ENCODE measurements at regions not wholly inside any gene's neighbourhood (a gene's known extent, or its start where the extent isn't known, plus 50 kb on each side); places are given as distances from the start of the nearest gene placed in this dataset.

- no peaks in the 10 kb centered on the region for H3K79me2 ChIP-seq (ENCODE audit: insufficient read depth, low read length)
- H3K36me3 ChIP-seq (replicated peaks in 1 of 2; ENCODE audit: control insufficient read depth in 1 of 2, insufficient read depth in 2 of 2, low read length in 2 of 2): no peaks in the 10 kb centered on the region
- 38% methylated on average over 8 of the region's 11 CpGs for WGBS (ENCODE audit: insufficient coverage)
- H3K9me3 ChIP-seq (replicated peaks in 1 of 2; ENCODE audit: control insufficient read depth in 1 of 2, insufficient read depth in 1 of 2, low read length in 2 of 2): no peaks in the 10 kb centered on the region
- H3K4me2 ChIP-seq (replicated peaks; ENCODE audit: extremely low read depth, low read length, poor library complexity, severe bottlenecking): no peak overlapping the region
- no peak overlapping the region for H3K9ac ChIP-seq (ENCODE audit: insufficient read depth, low read length, poor library complexity, severe bottlenecking)
- DNase-seq: no peak
- Mint-ChIP-seq H3K27me3 (ENCODE audit: low read depth in 3 of 3) (peaks cover 2 to 4% (median 3%) of the 10 kb centered on the region in 3 donors), H3K9me3 (no peaks in the 10 kb centered on the region), H3K27ac (no peak overlapping the region), H3K36me3 (no peaks in the 10 kb centered on the region), H3K4me3 (no peak overlapping the region), H3K4me1 (no peaks in the 10 kb centered on the region)
- H3K27ac ChIP-seq (ENCODE audit: low read depth in 1 of 2, low read length in 2 of 2): no peak overlapping the region
- H4K20me1 ChIP-seq (ENCODE audit: insufficient read depth, low read length): no peaks in the 10 kb centered on the region
- H3K27me3 ChIP-seq (ENCODE audit: control insufficient read depth in 2 of 2, insufficient read depth in 2 of 2, low read length in 2 of 2): peaks cover 0 to 3% of the 10 kb centered on the region in 2 donors
- H2AFZ ChIP-seq (ENCODE audit: insufficient read depth, low read depth, low read length, poor library complexity, severe bottlenecking): no peak overlapping the region
- H3K4me3 ChIP-seq (replicated peaks in 1 of 3; ENCODE audit: low read depth in 2 of 3, low read length in 3 of 3): no peak overlapping the region
- intact Hi-C loops (cut with micrococcal nuclease): no loop called here
- peak; percentile 58 for TF ChIP-seq CTCF (IDR thresholded peaks at IDR 0.05)
- no peaks in the 10 kb centered on the region for H3K4me1 ChIP-seq (ENCODE audit: control insufficient read depth in 1 of 2, insufficient read depth in 2 of 2, low read length in 2 of 2)
Measured at GRCh38 chr14:54329082-54329695, 67.6 kb upstream of the CDKN3 start.

- H3K4me1 ChIP-seq (ENCODE audit: control insufficient read depth in 1 of 2, insufficient read depth in 2 of 2, low read length in 2 of 2): no peaks in the 10 kb centered on the region
- no peaks in the 10 kb centered on the region for H3K79me2 ChIP-seq (ENCODE audit: insufficient read depth, low read length)
- no peak overlapping the region for H3K4me2 ChIP-seq (replicated peaks; ENCODE audit: extremely low read depth, low read length, poor library complexity, severe bottlenecking)
- H4K20me1 ChIP-seq (ENCODE audit: insufficient read depth, low read length): no peaks in the 10 kb centered on the region
- peak overlapping the region in 1 of 7 donors; percentile 26 for H3K27ac Mint-ChIP-seq
- no peaks in the 10 kb centered on the region for H3K36me3 ChIP-seq (replicated peaks in 1 of 2; ENCODE audit: control insufficient read depth in 1 of 2, insufficient read depth in 2 of 2, low read length in 2 of 2)
- no peaks in the 10 kb centered on the region for H3K9me3 ChIP-seq (replicated peaks in 1 of 2; ENCODE audit: control insufficient read depth in 1 of 2, insufficient read depth in 1 of 2, low read length in 2 of 2)
- no peak for DNase-seq
- no peak overlapping the region for H2AFZ ChIP-seq (ENCODE audit: insufficient read depth, low read depth, low read length, poor library complexity, severe bottlenecking)
- no peaks in the 10 kb centered on the region for H3K4me1 Mint-ChIP-seq
- H3K27me3 Mint-ChIP-seq (ENCODE audit: low read depth in 3 of 3): peaks cover 4 to 7% (median 4%) of the 10 kb centered on the region in 3 donors
- peaks cover 0 to 3% of the 10 kb centered on the region in 2 donors for H3K27me3 ChIP-seq (ENCODE audit: control insufficient read depth in 2 of 2, insufficient read depth in 2 of 2, low read length in 2 of 2)
- no peak overlapping the region for H3K9ac ChIP-seq (ENCODE audit: insufficient read depth, low read length, poor library complexity, severe bottlenecking)
- no peaks in the 10 kb centered on the region for H3K36me3 Mint-ChIP-seq
- 93% methylated on average over 3 of the region's 5 CpGs for WGBS (ENCODE audit: insufficient coverage)
- no peak overlapping the region for H3K4me3 ChIP-seq (replicated peaks in 1 of 3; ENCODE audit: low read depth in 2 of 3, low read length in 3 of 3)
- H3K27ac ChIP-seq (ENCODE audit: low read depth in 1 of 2, low read length in 2 of 2): no peak overlapping the region
- H3K9me3 Mint-ChIP-seq: no peaks in the 10 kb centered on the region
- no peak for TF ChIP-seq CTCF (IDR thresholded peaks at IDR 0.05)
- no peak overlapping the region for H3K4me3 Mint-ChIP-seq
- intact Hi-C loops (cut with micrococcal nuclease): no loop called here
Measured at GRCh38 chr14:54330876-54331275, 65.9 kb upstream of the CDKN3 start.

Measured in CD14-positive monocyte (primary cell).